ENCODE measurements at regions not wholly inside any gene's neighbourhood (a gene's known extent, or its start where the extent isn't known, plus 50 kb on each side); places are given as distances from the start of the nearest gene placed in this dataset.
A peak's percentile ranks its signal among the peaks of the same experiment; 100 is the strongest.

GRCh38 chr5:92419261-92419660 lies 1036.1 kb upstream of the ARRDC3 start:
- no peaks in the 10 kb centered on the region for H3K4me1 Mint-ChIP-seq (ENCODE audit: low read depth, unreplicated experiment)
- H3K27ac Mint-ChIP-seq (ENCODE audit: unreplicated experiment), result no peak overlapping the region
- no peak for DNase-seq
- no peak overlapping the region for H3K4me3 Mint-ChIP-seq (ENCODE audit: unreplicated experiment)
- TF ChIP-seq CTCF (IDR thresholded peaks at IDR 0.05; ENCODE audit: partially characterized antibody, unreplicated experiment), result no peak
- H3K9me3 Mint-ChIP-seq (ENCODE audit: unreplicated experiment), result no peaks in the 10 kb centered on the region
- H3K36me3 Mint-ChIP-seq (ENCODE audit: unreplicated experiment), result peaks cover 14% of the 10 kb centered on the region
- peaks cover 2% of the 10 kb centered on the region for H3K27me3 Mint-ChIP-seq (ENCODE audit: unreplicated experiment)

- H3K4me1 Mint-ChIP-seq (ENCODE audit: low read depth, unreplicated experiment), result no peaks in the 10 kb centered on the region
- H3K36me3 Mint-ChIP-seq (ENCODE audit: unreplicated experiment), result peaks cover 13% of the 10 kb centered on the region
- no peak overlapping the region for H3K27ac Mint-ChIP-seq (ENCODE audit: unreplicated experiment)
- DNase-seq, result no peak
- no peaks in the 10 kb centered on the region for H3K9me3 Mint-ChIP-seq (ENCODE audit: unreplicated experiment)
- peaks cover 2% of the 10 kb centered on the region for H3K27me3 Mint-ChIP-seq (ENCODE audit: unreplicated experiment)
- H3K4me3 Mint-ChIP-seq (ENCODE audit: unreplicated experiment), result no peak overlapping the region
- TF ChIP-seq CTCF (IDR thresholded peaks at IDR 0.05; ENCODE audit: partially characterized antibody, unreplicated experiment), result no peak
These were observed 1035.2 kb upstream of the ARRDC3 start for GRCh38 chr5:92418341-92418740.

- no peaks in the 10 kb centered on the region for H3K27me3 Mint-ChIP-seq (ENCODE audit: unreplicated experiment)
- no peaks in the 10 kb centered on the region for H3K4me1 Mint-ChIP-seq (ENCODE audit: low read depth, unreplicated experiment)
- TF ChIP-seq CTCF (IDR thresholded peaks at IDR 0.05; ENCODE audit: partially characterized antibody, unreplicated experiment), result no peak
- DNase-seq, result no peak
- no peaks in the 10 kb centered on the region for H3K9me3 Mint-ChIP-seq (ENCODE audit: unreplicated experiment)
- no peak overlapping the region for H3K27ac Mint-ChIP-seq (ENCODE audit: unreplicated experiment)
- H3K4me3 Mint-ChIP-seq (ENCODE audit: unreplicated experiment), result no peak overlapping the region
- no peaks in the 10 kb centered on the region for H3K36me3 Mint-ChIP-seq (ENCODE audit: unreplicated experiment)
These were observed 1026.0 kb upstream of the ARRDC3 start for GRCh38 chr5:92409134-92409533.

GRCh38 chr5:92402956-92403702 lies 1020.0 kb upstream of the ARRDC3 start:
- Mint-ChIP-seq H3K4me3 (ENCODE audit: unreplicated experiment) (no peak overlapping the region), H3K36me3 (ENCODE audit: unreplicated experiment) (no peaks in the 10 kb centered on the region), H3K9me3 (ENCODE audit: unreplicated experiment) (no peaks in the 10 kb centered on the region), H3K4me1 (ENCODE audit: low read depth, unreplicated experiment) (peaks cover 21% of the 10 kb centered on the region), H3K27ac (ENCODE audit: unreplicated experiment) (peak overlapping the region; percentile 41), H3K27me3 (ENCODE audit: unreplicated experiment) (no peaks in the 10 kb centered on the region)
- DNase-seq, result no peak
- TF ChIP-seq CTCF (IDR thresholded peaks at IDR 0.05; ENCODE audit: partially characterized antibody, unreplicated experiment), result no peak

- Mint-ChIP-seq H3K27me3 (ENCODE audit: unreplicated experiment) (no peaks in the 10 kb centered on the region), H3K9me3 (ENCODE audit: unreplicated experiment) (no peaks in the 10 kb centered on the region), H3K27ac (ENCODE audit: unreplicated experiment) (peak overlapping the region; percentile 10), H3K36me3 (ENCODE audit: unreplicated experiment) (no peaks in the 10 kb centered on the region), H3K4me3 (ENCODE audit: unreplicated experiment) (no peak overlapping the region), H3K4me1 (ENCODE audit: low read depth, unreplicated experiment) (peaks cover 21% of the 10 kb centered on the region)
- no peak for TF ChIP-seq CTCF (IDR thresholded peaks at IDR 0.05; ENCODE audit: partially characterized antibody, unreplicated experiment)
- DNase-seq, result no peak
These were observed 1018.9 kb upstream of the ARRDC3 start for GRCh38 chr5:92402045-92402444.

Data from glutamatergic neuron (in vitro differentiated cells).